GM21723 (cell line): ENCODE measurements at regions not wholly inside any gene's neighbourhood (a gene's known extent, or its start where the extent isn't known, plus 50 kb on each side); places are given as distances from the start of the nearest gene placed in this dataset.

Experiments
- ATAC-seq: cut with Tn5 transposase; IDR thresholded peaks from one replicate; pipeline ENCODE4 v1.9.1; 2021; ENCODE audit warnings: mild to moderate bottlenecking, moderate library complexity; ENCODE audit not compliant: unreplicated experiment

GRCh38 chr12:107565551-107565950 is 120.0 kb upstream of the PWP1 start:
- ATAC-seq = no peak

DNA sequence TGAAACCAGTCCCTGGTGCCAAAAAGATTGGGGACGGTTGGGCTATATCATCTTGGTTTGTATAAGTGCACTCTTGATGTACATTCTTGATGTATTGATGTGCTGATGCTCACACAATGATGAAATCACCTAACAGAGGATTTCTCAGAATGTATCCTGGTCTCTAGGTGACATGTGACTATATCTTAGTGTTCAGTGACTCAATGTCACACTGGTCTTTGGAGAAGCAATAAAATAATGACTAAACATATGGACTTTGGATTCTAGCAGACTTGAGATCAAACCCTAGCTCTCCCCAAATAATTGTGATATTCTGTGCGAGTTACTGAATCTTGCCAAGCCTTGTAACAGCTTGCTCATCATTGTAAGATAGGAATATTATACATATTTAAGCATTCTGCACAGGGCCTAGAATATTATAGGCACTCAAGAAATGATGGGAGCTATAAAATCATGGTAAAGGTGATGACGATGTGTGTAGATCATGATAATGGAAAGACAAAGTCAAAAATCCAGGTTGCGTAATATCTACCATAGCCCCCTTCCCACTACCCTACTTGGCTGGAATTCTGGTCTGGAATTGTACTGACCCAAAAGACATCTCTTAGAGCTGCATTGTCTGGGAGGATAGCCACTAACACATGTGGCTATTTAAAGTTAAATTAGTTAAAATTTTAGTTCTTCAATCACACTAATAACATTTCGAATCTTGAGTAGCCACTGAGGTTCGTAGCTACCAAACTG is 117.6 kb upstream of the PWP1 start:
- no peak for ATAC-seq

- ATAC-seq = no peak
These were observed 116.9 kb upstream of the PWP1 start for GRCh38 chr12:107568718-107569117.

DNA sequence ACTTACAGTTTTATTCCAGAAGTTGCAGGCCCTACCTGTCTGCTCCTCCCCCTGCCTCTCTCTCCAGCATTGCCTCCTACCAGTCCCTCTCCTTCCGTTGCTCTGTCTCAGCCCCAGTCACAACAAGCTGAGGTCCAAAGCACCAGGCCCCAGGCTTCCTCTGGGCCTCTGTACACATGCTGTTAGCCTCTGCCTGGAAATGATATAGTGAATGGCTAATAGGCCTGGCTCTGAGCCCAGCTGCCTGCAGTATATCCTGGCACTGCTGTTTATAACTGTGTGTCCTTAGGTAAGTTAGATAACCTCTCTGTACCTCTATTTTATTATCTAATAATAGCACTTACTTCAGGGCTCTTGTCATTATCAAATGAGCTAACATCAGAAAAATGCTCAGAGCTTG is 114.9 kb upstream of the PWP1 start:
- ATAC-seq = no peak

DNA sequence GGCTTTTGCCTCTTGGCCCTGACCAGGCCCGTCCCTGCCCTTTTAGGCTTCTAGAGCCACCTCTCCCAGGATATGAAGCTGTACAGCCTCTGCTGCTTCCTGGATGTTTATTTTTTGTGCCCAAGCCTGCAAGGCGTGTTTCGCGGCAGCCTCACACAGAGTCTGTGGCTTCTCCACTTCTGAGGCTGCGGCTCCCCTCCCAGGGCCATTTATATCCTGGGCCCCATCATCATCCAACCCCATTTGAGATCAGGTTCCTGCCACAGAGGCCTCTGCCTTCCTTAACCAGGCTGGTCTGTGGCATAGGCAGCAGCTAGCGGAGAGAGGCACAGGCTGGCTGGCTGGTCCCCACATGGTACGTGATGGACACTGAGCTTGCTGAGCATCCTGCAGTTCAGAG is 114.1 kb upstream of the PWP1 start:
- no peak for ATAC-seq

DNA sequence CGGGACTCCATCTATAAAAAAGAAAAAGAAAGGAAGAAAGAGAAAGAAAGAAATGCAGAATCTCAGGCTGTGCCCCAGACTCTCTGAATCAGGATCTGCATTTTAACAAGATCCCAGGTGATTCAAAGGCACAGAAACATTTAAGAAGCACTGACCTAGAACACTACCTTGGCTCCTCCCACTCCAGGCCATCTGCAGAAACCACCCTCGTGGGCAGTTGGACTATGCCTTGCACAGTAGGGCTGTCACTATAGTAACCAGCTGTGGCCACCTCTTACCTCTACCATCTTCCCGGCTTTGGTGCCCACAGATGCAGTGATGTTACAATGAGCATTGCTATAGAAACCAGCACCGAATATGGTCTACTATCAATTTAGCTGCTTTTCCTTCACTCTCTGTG is 110.9 kb upstream of the PWP1 start:
- no peak for ATAC-seq

DNA sequence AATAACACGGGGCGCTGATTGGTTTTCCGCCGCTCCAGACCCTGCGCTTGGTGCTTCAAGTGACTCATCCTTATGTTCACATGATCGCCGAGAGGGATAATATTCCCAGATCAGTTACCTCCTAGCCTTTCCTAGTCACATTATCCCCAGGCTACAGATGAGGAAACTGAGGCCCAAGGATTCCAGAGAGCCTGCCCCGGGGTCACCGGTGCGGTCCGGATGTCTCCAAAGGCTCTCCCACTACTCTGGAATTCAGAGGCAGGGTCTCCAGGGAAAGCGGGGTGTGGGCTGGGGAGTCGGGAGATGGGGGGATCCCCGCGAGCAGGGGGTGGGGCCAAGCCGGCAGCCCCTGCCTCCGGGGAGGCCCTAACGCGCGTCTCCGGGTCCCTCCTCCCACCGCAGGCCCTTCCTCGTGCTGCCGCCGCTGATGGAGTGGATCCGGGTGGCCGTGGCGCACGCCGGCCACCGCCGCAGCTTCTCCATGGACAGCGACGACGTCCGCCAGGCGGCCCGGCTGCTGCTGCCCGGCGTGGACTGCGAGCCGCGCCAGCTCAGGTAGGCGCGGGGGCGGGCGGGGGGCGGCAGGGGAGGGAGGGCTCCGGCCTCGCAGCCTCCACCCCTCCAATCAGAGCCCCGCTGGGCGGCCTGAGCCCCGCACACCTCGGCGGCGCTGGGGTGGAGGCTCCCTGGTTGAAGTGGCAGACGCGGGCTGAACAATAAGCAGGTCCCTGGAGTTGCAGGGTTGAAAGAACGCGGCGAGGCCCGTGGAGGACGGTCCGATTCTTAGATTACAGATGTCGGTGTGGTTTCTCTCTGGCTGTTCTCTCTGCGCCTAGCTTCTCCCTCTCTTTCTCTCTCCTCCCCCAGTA is 104.6 kb upstream of the PWP1 start:
- ATAC-seq = no peak

- no peak for ATAC-seq
These were observed 104.0 kb upstream of the PWP1 start for GRCh38 chr12:107581619-107582015.

- no peak for ATAC-seq
These were observed 102.0 kb upstream of the PWP1 start for GRCh38 chr12:107583551-107583950.

DNA sequence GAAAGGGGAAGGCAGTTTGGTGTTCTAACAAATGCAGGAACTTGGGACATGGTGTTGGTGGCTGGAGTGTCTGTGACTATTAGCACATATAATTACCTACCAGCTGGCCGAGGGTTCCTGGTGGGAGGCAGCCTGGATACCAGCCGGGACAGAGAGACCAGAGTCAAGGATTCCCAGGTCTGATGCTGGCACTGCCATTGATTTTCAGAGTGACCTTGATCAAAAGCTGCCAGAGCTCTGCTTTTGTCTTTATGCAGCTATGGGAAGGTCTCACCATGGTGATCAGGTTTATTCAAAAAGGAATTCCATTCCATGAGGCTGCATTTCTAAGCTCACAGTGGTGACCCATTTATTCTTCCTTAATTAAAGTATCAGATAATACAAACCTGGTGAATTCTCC is 101.0 kb upstream of the PWP1 start:
- no peak for ATAC-seq

DNA sequence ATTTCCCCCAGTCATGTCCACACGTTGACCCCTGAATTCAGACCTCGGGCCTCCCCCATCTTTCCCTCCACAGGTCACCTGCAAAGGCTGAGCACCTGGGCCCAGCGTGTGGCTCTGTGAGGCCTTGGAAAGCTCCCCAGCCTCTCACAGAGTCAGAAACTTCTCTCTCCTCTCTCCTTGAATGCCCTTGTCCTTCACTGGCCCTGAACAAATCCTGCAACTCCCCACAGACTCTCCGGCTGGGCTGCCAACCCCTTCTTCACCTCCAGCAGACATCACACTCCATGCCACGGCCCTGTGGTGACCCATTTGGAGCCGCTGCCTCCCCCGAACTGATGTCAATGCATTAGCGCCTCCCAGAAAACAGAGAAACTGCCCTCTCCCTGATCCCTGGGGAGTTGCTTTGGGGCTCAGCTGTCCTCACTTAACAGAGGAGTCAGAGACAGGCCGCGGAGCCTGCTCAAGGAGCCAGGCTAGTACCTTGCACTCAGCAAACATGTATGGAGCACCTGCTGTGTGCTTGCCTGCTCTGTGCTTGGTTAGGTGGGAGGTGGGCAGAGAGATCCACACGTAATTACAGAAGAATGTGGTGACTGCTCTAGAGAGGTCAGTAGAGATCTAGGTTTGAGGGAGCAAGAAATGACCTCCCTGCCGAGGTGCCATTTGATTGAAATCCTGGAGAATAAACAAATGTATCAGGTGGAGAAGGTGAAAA is 99.2 kb upstream of the PWP1 start:
- no peak for ATAC-seq

- no peak for ATAC-seq
These were observed 95.2 kb upstream of the PWP1 start for GRCh38 chr12:107590413-107590812.

GRCh38 chr12:107590814-107591375 is 94.7 kb upstream of the PWP1 start:
- ATAC-seq = no peak

DNA sequence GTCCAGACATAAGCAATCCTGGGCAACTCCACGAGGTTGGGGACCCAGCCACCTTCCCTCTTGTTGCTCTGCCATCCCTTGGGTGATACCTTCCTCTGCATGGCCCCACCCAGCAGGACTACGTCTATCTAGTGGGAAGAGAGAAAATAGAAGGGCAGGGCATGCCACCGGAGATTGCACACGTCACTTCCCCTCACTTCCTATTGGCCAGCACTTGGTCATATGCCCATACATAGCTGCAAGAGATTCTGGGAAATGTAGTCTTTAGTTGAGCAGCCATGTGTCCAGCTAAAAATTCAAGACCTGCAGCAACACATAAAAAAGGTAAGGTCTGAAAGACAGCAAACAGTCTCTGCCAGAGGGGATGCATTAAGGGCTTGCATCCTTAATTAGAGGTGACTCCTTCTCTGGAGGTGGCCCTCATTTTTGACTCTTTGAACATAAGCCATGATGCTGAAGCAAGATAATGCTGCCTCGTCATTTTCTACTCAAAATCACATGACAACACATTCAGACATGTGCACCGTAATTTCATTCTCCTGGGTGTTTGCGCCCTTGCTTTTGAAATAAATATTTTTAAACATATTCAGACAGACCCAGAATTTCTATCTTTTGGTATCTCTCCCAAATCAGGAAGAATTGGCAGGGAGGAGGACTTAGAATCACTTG is 91.8 kb upstream of the PWP1 start:
- ATAC-seq = no peak

DNA sequence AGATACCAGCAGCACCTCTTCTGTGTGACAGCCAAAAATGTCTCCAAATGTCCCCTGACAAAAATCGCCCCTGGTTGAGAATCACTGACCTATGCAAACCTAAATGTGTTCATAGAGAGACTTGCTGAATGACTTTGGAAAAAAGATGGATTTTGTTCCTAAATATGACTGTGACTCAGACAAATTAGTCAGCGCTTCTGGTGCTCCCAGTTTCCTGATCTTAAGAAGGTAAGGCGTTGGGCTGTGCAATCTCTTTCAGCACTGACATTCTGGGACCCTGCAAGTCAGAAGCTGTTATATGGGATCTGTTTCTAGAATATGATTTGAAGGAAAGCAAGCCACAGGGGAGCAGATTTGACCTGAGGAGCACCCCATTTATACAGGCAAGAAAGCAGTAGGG is 90.6 kb upstream of the PWP1 start:
- ATAC-seq = no peak

DNA sequence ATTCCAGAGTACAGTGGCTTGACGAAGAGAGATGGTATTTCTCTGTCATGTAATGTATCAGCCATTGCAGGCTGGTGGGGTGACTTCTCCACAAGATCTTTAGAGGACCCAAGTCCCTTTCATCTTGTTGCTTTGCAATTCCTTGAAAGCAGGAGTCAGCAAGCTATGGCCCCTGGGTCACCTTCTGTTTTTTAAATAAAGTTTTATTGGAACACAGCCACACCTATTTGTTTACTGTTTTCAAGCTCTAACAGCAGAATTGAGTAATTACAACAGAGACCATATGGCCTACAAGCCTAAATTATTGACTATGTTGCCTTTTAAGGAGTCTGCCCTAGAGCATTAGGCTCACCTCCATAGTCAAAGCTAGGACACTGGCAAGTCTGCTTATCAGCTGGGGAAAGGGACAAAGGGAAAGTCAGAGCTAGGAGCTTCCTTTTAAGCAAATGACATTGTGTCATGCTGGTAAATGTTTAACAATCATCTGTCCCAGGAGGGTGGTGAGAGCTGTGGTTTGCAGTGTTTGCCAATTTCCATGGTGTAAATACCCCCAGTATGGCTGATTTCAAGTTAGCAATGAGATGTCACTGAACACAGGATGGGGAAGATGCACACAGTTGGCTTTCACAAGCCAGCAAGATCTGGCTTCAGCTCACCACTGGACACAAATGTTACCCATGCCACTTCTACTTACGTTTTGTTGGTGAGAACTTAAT is 87.7 kb upstream of the PWP1 start:
- no peak for ATAC-seq

DNA sequence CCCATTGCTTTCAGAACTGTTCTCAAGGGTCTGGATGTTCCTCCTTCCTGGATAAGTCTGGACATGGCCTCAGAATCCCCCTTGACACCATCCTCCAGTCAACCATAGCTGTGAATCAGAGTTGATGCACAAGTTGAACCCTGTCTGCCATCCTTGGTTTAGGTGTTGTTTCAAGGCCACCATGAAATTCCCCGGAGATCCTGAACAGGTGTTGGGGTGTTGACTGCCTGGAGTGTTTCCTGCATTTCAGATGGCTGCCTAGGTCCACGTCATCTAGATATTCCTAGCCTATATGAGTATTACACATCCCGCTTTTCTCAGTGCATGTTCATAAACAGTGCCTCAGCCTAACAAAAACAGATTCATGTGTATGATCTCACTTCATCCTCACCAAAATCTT is 86.7 kb upstream of the PWP1 start:
- no peak for ATAC-seq

GRCh38 chr12:107600581-107601144 is 84.9 kb upstream of the PWP1 start:
- ATAC-seq = no peak

DNA sequence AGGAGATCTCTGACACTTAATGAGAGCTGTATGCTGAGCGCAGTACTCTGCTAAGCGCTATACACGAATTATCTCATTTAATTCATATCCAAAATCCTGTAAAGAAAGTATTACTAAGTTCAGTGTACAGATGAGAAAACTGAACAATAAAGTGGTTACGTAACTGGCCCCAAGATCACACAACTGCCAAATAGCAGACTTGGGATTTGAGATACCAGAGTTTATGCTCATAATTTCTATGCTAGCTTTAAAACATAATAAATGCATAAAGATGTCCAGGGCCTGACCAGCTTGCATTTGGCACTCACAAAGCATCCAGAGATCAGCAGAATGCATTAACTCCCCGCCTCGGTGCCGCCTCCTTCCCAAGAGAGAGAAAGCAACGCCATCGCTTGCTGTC is 83.2 kb upstream of the PWP1 start:
- no peak for ATAC-seq

GRCh38 chr12:107605293-107605692 is 80.3 kb upstream of the PWP1 start:
- no peak for ATAC-seq
